K562 (cell line): ENCODE measurements at regions not wholly inside any gene's neighbourhood (a gene's known extent, or its start where the extent isn't known, plus 50 kb on each side); places are given as distances from the start of the nearest gene placed in this dataset.

ENCODE experiments used
- FOXK2 ChIP-seq, 2 experiments: fragments of 450-650 bp; IDR thresholded peaks in 1 of 2; conservative IDR thresholded peaks in 1 of 2; 2 replicates each; pipeline ENCODE4 v1.6.1; 2016; ENCODE audit warnings: low read depth in 2 of 2, mild to moderate bottlenecking in 1 of 2
- SRF ChIP-seq, 2 experiments: fragments of 250-450, 450-650 bp in 1 of 2; sonication (Bioruptor Pico) in 1 of 2; sonication (generic) in 1 of 2; formaldehyde crosslinking; IDR thresholded peaks; 2 replicates each; pipeline versions ENCODE4 v1.5.0 to v1.5.1; 2020 to 2022; ENCODE audit warnings: mild to moderate bottlenecking in 1 of 2, missing genetic modification reagents in 1 of 2
- TF ChIP-seq, protein P1 (sequence below), 2 experiments: fragments of 450-650 bp in 1 of 2; sonication (generic) in 1 of 2; formaldehyde crosslinking in 1 of 2; IDR thresholded peaks; 2 replicates each; pipeline versions ENCODE4 v1.7.1 to v1.9.0; 2016 to 2022; ENCODE audit warnings: inconsistent platforms in 1 of 2, mild to moderate bottlenecking in 1 of 2, missing genetic modification reagents in 1 of 2

DNA sequence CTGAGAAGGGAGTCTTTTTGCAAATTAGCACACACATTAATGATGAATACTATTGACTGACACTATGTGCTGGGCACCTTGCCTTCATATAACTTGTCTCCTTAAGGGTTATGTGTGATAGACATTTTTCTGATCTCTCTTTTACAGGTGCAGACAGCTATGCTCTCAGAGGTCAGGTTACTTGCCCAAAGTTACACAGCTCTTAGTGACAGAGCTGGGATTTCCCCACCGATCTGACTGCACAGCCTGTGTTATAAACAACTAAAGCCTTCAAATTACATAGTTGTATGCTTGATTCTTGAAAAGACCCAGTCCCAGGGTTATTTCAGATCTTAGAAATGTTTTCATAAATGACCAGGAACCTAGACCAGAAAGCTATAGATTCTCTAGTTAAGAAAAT is 462.7 kb downstream of the EBF1 start (continued):
- TF ChIP-seq, protein P1, sequence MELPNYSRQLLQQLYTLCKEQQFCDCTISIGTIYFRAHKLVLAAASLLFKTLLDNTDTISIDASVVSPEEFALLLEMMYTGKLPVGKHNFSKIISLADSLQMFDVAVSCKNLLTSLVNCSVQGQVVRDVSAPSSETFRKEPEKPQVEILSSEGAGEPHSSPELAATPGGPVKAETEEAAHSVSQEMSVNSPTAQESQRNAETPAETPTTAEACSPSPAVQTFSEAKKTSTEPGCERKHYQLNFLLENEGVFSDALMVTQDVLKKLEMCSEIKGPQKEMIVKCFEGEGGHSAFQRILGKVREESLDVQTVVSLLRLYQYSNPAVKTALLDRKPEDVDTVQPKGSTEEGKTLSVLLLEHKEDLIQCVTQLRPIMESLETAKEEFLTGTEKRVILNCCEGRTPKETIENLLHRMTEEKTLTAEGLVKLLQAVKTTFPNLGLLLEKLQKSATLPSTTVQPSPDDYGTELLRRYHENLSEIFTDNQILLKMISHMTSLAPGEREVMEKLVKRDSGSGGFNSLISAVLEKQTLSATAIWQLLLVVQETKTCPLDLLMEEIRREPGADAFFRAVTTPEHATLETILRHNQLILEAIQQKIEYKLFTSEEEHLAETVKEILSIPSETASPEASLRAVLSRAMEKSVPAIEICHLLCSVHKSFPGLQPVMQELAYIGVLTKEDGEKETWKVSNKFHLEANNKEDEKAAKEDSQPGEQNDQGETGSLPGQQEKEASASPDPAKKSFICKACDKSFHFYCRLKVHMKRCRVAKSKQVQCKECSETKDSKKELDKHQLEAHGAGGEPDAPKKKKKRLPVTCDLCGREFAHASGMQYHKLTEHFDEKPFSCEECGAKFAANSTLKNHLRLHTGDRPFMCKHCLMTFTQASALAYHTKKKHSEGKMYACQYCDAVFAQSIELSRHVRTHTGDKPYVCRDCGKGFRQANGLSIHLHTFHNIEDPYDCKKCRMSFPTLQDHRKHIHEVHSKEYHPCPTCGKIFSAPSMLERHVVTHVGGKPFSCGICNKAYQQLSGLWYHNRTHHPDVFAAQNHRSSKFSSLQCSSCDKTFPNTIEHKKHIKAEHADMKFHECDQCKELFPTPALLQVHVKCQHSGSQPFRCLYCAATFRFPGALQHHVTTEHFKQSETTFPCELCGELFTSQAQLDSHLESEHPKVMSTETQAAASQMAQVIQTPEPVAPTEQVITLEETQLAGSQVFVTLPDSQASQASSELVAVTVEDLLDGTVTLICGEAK (IDR thresholded peaks at IDR 0.05) = no peak
- TF ChIP-seq, protein P1 (CRISPR knock-in tag; IDR thresholded peaks at IDR 0.05) = no peak
- TF ChIP-seq FOXK2 (conservative IDR thresholded peaks at IDR 0.05 in 1 of 2, IDR thresholded peaks at IDR 0.05 in 1 of 2; ENCODE audit: low read depth in 2 of 2) = no peak
- no peak for TF ChIP-seq SRF (CRISPR knock-in tag; IDR thresholded peaks at IDR 0.05)
